Hepatocyte (in vitro differentiated cells): ENCODE measurements at regions not wholly inside any gene's neighbourhood (a gene's known extent, or its start where the extent isn't known, plus 50 kb on each side); places are given as distances from the start of the nearest gene placed in this dataset.

ENCODE experiments used
- DNase-seq: peaks from one replicate; pipeline ENCODE4 v3.0.0-alpha.2; 2016; ENCODE audit warnings: low spot score
- H2AFZ ChIP-seq: fragments of 200-600 bp; sonication (generic); 2 replicates; pipeline ENCODE4 v1.6.0; 2016; ENCODE audit warnings: antibody characterized with exemption, mild to moderate bottlenecking
- H3K27ac ChIP-seq: fragments of 200-600 bp; sonication (generic); 2 replicates; pipeline ENCODE4 v1.5.1; 2016; ENCODE audit warnings: mild to moderate bottlenecking
- H3K27me3 ChIP-seq: fragments of 200-600 bp; sonication (generic); 2 replicates; pipeline ENCODE4 v1.6.1; 2016
- H3K36me3 ChIP-seq: fragments of 200-600 bp; sonication (generic); replicated peaks from 2 replicates; pipeline ENCODE4 v1.5.1; 2016; ENCODE audit warnings: low read depth; ENCODE audit not compliant: insufficient read depth
- H3K4me1 ChIP-seq: fragments of 200-600 bp; sonication (generic); 2 replicates; pipeline ENCODE4 v1.5.1; 2016; ENCODE audit warnings: mild to moderate bottlenecking, moderate library complexity; ENCODE audit not compliant: insufficient read depth
- H3K4me2 ChIP-seq: fragments of 200-600 bp; sonication (generic); 2 replicates; pipeline ENCODE4 v1.6.0; 2016
- H3K4me3 ChIP-seq: fragments of 200-600 bp; sonication (generic); 2 replicates; pipeline ENCODE4 v1.5.1; 2016; ENCODE audit warnings: mild to moderate bottlenecking
- H3K79me2 ChIP-seq: fragments of 200-600 bp; sonication (generic); 2 replicates; pipeline ENCODE4 v1.6.0; 2017; ENCODE audit warnings: mild to moderate bottlenecking
- H3K9me2 ChIP-seq: fragments of 200-600 bp; sonication (generic); replicated peaks from 2 replicates; pipeline ENCODE4 v1.6.0; 2017; ENCODE audit warnings: mild to moderate bottlenecking; ENCODE audit not compliant: insufficient read depth
- H3K9me3 ChIP-seq: fragments of 200-600 bp; sonication (generic); 2 replicates; pipeline ENCODE4 v1.5.1; 2016; ENCODE audit warnings: low read depth, mild to moderate bottlenecking
- H4K20me1 ChIP-seq: fragments of 200-600 bp; sonication (generic); 2 replicates; pipeline ENCODE4 v1.6.0; 2016; ENCODE audit warnings: mild to moderate bottlenecking; ENCODE audit not compliant: insufficient read depth, poor library complexity, severe bottlenecking
- EZH2 ChIP-seq: fragments of 200-600 bp; sonication (generic); IDR thresholded peaks from 2 replicates; pipeline ENCODE4 v1.6.1; 2016; ENCODE audit warnings: antibody characterized with exemption, mild to moderate bottlenecking, borderline replicate concordance
- EZH2phosphoT487 ChIP-seq: fragments of 200-600 bp; sonication (generic); IDR thresholded peaks from one replicate; pipeline ENCODE4 v1.6.1; 2018; ENCODE audit warnings: antibody characterized with exemption, mild to moderate bottlenecking, low read depth, moderate library complexity; ENCODE audit not compliant: unreplicated experiment, severe bottlenecking
- WGBS: methylation state at CpG from one replicate; pipeline ENCODE4 v1.1.6; 2016; ENCODE audit warnings: low lambda C conversion rate; ENCODE audit errors: missing lambda C conversion rate; 5-methylcytosine and 5-hydroxymethylcytosine counted together
- TF ChIP-seq, protein P1 (sequence below): fragments of 200-600 bp; sonication (generic); IDR thresholded peaks from 2 replicates; pipeline ENCODE4 v1.5.1; 2016; ENCODE audit warnings: antibody characterized with exemption, mild to moderate bottlenecking; ENCODE audit not compliant: poor library complexity

DNA sequence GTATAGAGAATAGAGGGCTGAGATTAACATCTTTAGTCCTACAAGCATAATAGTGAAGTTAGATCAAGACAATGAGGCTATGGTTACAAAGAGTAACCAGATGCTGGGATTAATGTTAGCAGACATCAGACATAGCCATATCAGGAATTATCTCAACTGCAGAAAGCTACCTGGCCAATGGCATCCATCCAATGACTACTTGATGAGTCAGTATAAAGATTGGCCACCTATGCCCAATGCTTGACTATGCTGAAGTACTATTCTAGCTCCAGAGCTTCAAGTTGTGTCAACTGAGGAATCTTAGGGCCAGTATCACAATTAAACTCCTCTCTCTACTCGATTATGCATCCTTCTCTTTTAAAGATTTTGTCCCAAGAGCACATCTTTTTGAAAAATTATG is 541.4 kb downstream of the PRELID2 start:
- no peaks in the 10 kb centered on the region for H3K36me3 ChIP-seq
- WGBS = 73% methylated on average over 1 of the region's 1 CpG
- no peak overlapping the region for H3K4me2 ChIP-seq
- no peak overlapping the region for H3K27ac ChIP-seq
- no peaks in the 10 kb centered on the region for H3K9me2 ChIP-seq
- H3K4me1 ChIP-seq = no peaks in the 10 kb centered on the region
- no peak for TF ChIP-seq EZH2
- TF ChIP-seq EZH2phosphoT487 = no peak
- TF ChIP-seq, protein P1, sequence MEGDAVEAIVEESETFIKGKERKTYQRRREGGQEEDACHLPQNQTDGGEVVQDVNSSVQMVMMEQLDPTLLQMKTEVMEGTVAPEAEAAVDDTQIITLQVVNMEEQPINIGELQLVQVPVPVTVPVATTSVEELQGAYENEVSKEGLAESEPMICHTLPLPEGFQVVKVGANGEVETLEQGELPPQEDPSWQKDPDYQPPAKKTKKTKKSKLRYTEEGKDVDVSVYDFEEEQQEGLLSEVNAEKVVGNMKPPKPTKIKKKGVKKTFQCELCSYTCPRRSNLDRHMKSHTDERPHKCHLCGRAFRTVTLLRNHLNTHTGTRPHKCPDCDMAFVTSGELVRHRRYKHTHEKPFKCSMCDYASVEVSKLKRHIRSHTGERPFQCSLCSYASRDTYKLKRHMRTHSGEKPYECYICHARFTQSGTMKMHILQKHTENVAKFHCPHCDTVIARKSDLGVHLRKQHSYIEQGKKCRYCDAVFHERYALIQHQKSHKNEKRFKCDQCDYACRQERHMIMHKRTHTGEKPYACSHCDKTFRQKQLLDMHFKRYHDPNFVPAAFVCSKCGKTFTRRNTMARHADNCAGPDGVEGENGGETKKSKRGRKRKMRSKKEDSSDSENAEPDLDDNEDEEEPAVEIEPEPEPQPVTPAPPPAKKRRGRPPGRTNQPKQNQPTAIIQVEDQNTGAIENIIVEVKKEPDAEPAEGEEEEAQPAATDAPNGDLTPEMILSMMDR = no peak
- H4K20me1 ChIP-seq = no peaks in the 10 kb centered on the region
- H3K4me3 ChIP-seq = no peak overlapping the region
- no peaks in the 10 kb centered on the region for H3K9me3 ChIP-seq
- no peak overlapping the region for H2AFZ ChIP-seq
- no peaks in the 10 kb centered on the region for H3K79me2 ChIP-seq
- no peaks in the 10 kb centered on the region for H3K27me3 ChIP-seq
- no peak for DNase-seq

DNA sequence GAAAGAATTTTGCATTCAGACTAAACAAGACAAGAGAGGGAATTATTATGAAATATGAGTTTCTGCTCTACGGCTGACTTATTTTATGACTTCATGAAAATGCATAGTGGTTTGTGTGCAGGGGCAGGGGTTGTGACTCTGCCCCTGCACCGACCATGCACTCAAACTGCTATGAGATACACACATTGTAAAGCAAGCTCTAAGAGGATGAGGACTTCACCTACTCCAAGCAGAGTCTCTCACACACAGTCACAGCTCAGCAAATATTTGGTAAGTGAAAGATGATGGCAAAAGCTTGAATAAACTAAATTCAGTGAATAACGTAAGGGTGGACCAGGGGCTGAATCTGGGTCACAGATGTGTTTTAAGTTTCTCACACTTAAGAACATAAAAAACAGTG is 542.9 kb downstream of the PRELID2 start:
- H3K27ac ChIP-seq = no peak overlapping the region
- no peak for DNase-seq
- TF ChIP-seq EZH2 = no peak
- TF ChIP-seq, protein P1 = no peak
- TF ChIP-seq EZH2phosphoT487 = no peak
- no peaks in the 10 kb centered on the region for H3K79me2 ChIP-seq
- no peaks in the 10 kb centered on the region for H4K20me1 ChIP-seq
- no peak overlapping the region for H3K4me2 ChIP-seq
- no peak overlapping the region for H3K4me3 ChIP-seq
- WGBS = 65% methylated on average over 3 of the region's 3 CpGs
- no peak overlapping the region for H2AFZ ChIP-seq
- H3K36me3 ChIP-seq = no peaks in the 10 kb centered on the region
- H3K27me3 ChIP-seq = no peaks in the 10 kb centered on the region
- no peaks in the 10 kb centered on the region for H3K9me2 ChIP-seq
- no peaks in the 10 kb centered on the region for H3K9me3 ChIP-seq
- no peaks in the 10 kb centered on the region for H3K4me1 ChIP-seq

DNA sequence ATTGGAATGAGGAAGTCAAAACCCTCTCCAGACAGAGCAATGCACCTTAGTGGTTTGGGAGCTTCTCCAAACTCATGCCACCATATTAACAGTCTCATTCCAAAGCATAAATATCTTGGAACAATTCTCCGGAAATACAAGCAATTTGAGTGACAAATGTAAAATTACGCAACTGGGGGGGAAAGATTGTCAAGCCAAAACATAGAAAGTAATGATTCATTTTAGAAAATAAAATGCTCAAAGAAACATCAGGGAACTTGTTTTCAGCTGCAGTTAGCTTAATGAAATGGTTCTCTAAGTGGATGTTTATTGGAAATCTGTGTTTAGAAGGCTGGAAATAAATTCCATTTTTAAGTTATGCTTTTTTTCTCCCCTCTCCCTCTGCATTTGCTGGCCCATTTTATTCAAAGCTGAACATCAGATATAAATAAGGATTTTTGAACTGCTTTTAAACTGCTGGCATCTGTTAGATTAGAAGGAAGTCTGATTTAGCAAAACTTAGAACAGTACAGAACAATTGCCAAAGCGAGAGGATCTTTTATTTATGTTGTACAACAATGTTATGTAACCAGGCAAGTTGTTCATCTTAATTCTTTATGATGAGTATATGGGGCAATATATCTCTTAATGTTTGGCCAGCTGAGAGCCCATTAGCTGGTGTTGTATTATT is 551.9 kb downstream of the PRELID2 start:
- no peak overlapping the region for H3K4me2 ChIP-seq
- H3K27me3 ChIP-seq = no peaks in the 10 kb centered on the region
- H2AFZ ChIP-seq = no peak overlapping the region
- H3K9me2 ChIP-seq = no peaks in the 10 kb centered on the region
- TF ChIP-seq EZH2phosphoT487 = no peak
- TF ChIP-seq, protein P1 = no peak
- TF ChIP-seq EZH2 = no peak
- H4K20me1 ChIP-seq = no peaks in the 10 kb centered on the region
- 76% methylated on average over 3 of the region's 3 CpGs for WGBS
- no peak overlapping the region for H3K4me3 ChIP-seq
- H3K36me3 ChIP-seq = no peaks in the 10 kb centered on the region
- no peak for DNase-seq
- no peaks in the 10 kb centered on the region for H3K79me2 ChIP-seq
- H3K9me3 ChIP-seq = no peaks in the 10 kb centered on the region
- no peaks in the 10 kb centered on the region for H3K4me1 ChIP-seq
- H3K27ac ChIP-seq = no peak overlapping the region
